Stomach (tissue), 8 donors: ENCODE measurements at regions not wholly inside any gene's neighbourhood (a gene's known extent, or its start where the extent isn't known, plus 50 kb on each side); places are given as distances from the start of the nearest gene placed in this dataset.
A peak's percentile ranks its signal among the peaks of the same experiment; 100 is the strongest.

Source experiments
- DNase-seq, 2 donors: peaks; one replicate each; pipeline versions ENCODE4 v3.0.0 to v3.0.0-alpha.2; 2013 to 2019
- H3K27ac ChIP-seq, 5 donors: fragments of 200-600 bp in 4 of 5; sonication (generic) in 4 of 5; one replicate each; pipeline ENCODE4 v1.5.1; 2013 to 2019; ENCODE audit warnings: mild to moderate bottlenecking in 1 of 5, moderate library complexity in 1 of 5
- H3K27me3 ChIP-seq, 3 donors: fragments of 200-600 bp; sonication (generic); one replicate each; pipeline ENCODE4 v1.5.1; 2017 to 2019; ENCODE audit warnings: mixed run types in 1 of 3
- H3K36me3 ChIP-seq, 4 donors: fragments of 200-600 bp; sonication (generic); 1 replicate in 3 of 4; 2 replicates in 1 of 4; pipeline ENCODE4 v1.5.1; 2016 to 2019
- H3K4me1 ChIP-seq, 4 donors: fragments of 200-600 bp; sonication (generic); one replicate each; pipeline ENCODE4 v1.5.1; 2016 to 2019
- H3K4me3 ChIP-seq, 4 donors: fragments of 200-600 bp; sonication (generic) in 3 of 4; one replicate each; pipeline ENCODE4 v1.5.1; 2016 to 2019; ENCODE audit warnings: mild to moderate bottlenecking in 1 of 4
- H3K9me3 ChIP-seq, 4 donors: fragments of 200-600 bp; sonication (generic); one replicate each; pipeline ENCODE4 v1.5.1; 2016 to 2019
- EP300 ChIP-seq: sonication (generic); formaldehyde crosslinking; IDR thresholded peaks from one replicate; pipeline ENCODE4 v1.6.1; 2017; ENCODE audit warnings: antibody characterized with exemption
- POLR2A ChIP-seq, 4 donors: fragments of 450-650 bp; IDR thresholded peaks; one replicate each; pipeline ENCODE4 v1.6.1; 2016; ENCODE audit warnings: antibody characterized with exemption in 4 of 4, control low read depth in 2 of 4, mild to moderate bottlenecking in 1 of 4, moderate library complexity in 1 of 4
- POLR2AphosphoS5 ChIP-seq, 3 donors: sonication (generic); formaldehyde crosslinking; IDR thresholded peaks; one replicate each; pipeline ENCODE4 v1.6.1; 2016; ENCODE audit warnings: antibody characterized with exemption in 3 of 3
- WGBS, 5 donors: extraction: QIAGEN DNeasy Blood & Tissue Kit in 3 of 5; methylation state at CpG; one replicate each; pipeline versions ENCODE4 v1.1.5 to v1.1.7; 2013 to 2018; 5-methylcytosine and 5-hydroxymethylcytosine counted together
- intact Hi-C: fragments of 100-400 bp; cut with DNase I; formaldehyde crosslinking; loops from one replicate; pipeline ENCODE4 v1.15.1; 2023; ENCODE audit warnings: low total_unique reads
- TF ChIP-seq, protein P1 (sequence below), 7 experiments: fragments of 450-650 bp in 4 of 7; fragments of 200-600 bp in 3 of 7; sonication (generic) in 3 of 7; IDR thresholded peaks; one replicate each; pipeline ENCODE4 v1.5.1; 2016 to 2019; ENCODE audit warnings: antibody characterized with exemption in 7 of 7, control low read depth in 2 of 7, mild to moderate bottlenecking in 1 of 7
- donor health status: healthy with polysubstance abuse.
- donor health status: Bipolar disorder and iron deficiency.
- donor health status: healthy.

DNA sequence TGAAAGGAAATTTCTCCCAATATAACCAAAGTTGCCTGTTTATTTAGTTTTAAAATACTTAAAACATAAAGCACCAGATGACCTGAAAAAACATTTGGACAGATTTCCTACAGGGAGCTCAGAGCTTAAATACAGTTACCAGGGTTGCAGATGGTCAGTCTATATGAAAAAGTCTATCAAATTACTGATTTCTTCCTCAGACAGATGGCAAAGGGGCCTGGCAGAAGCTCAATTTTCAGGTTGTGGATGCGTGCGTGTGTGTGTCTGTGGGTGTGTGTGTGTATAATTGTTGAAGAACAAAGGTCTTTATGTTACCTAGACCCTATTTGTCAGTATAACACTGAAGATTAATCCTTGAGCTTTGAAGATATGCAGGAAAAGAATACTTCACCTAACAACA is 169.4 kb downstream of the MAD2L1 start:
- no peaks in the 10 kb centered on the region for H3K36me3 ChIP-seq
- DNase-seq = peak in 1 of 2 donors; percentile 22
- TF ChIP-seq, protein P1, sequence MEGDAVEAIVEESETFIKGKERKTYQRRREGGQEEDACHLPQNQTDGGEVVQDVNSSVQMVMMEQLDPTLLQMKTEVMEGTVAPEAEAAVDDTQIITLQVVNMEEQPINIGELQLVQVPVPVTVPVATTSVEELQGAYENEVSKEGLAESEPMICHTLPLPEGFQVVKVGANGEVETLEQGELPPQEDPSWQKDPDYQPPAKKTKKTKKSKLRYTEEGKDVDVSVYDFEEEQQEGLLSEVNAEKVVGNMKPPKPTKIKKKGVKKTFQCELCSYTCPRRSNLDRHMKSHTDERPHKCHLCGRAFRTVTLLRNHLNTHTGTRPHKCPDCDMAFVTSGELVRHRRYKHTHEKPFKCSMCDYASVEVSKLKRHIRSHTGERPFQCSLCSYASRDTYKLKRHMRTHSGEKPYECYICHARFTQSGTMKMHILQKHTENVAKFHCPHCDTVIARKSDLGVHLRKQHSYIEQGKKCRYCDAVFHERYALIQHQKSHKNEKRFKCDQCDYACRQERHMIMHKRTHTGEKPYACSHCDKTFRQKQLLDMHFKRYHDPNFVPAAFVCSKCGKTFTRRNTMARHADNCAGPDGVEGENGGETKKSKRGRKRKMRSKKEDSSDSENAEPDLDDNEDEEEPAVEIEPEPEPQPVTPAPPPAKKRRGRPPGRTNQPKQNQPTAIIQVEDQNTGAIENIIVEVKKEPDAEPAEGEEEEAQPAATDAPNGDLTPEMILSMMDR (IDR thresholded peaks at IDR 0.05) = no peak
- TF ChIP-seq POLR2A (IDR thresholded peaks at IDR 0.05) (no peak), POLR2AphosphoS5 (IDR thresholded peaks at IDR 0.05) (no peak), EP300 (no peak)
- no peaks in the 10 kb centered on the region for H3K4me1 ChIP-seq
- H3K27ac ChIP-seq = no peak overlapping the region
- intact Hi-C loops = no loop called here
- 61 to 68% (median 66%) methylated on average over 2 of the region's 2 CpGs for WGBS, 5 donors
- no peaks in the 10 kb centered on the region for H3K27me3 ChIP-seq
- H3K4me3 ChIP-seq = no peak overlapping the region
- H3K9me3 ChIP-seq = no peaks in the 10 kb centered on the region

DNA sequence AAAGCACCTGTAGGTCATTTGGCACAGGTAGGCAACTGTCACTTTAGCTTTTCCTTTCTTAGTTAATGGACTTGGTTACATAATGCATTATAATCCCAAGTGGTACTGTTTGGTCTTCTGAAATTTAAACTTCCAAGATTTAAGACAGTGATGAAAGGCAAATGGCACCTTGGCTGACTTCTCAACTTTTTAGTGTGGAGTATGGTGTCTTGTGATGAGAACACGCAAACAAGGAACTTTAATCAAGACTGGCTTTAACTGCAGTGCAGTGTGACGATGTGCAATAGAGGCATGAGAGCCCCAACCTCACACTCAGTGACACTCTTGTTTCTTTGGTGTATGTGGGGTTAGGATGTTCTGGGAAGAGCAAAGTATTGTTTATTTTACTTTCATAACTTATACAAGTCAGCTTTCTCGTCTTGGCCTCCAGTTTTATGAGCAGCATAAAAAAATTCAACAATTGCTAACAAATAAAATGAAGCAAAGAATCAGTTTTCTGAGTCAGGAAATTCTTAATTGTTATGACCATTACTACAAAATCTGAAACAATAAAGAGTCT is 171.9 kb downstream of the MAD2L1 start:
- Histone ChIP-seq H3K4me1 (no peaks in the 10 kb centered on the region), H3K9me3 (no peaks in the 10 kb centered on the region), H3K4me3 (no peak overlapping the region), H3K36me3 (no peaks in the 10 kb centered on the region), H3K27ac (peak overlapping the region in 1 of 5 donors; percentile 37), H3K27me3 (no peaks in the 10 kb centered on the region)
- intact Hi-C loops = no loop called here
- 60 to 79% (median 73%) methylated on average over 3 of the region's 3 CpGs for WGBS, 5 donors
- TF ChIP-seq, protein P1 (IDR thresholded peaks at IDR 0.05) = no peak
- peak in 1 of 3 donors; percentile 22 for TF ChIP-seq POLR2AphosphoS5 (IDR thresholded peaks at IDR 0.05)
- peak in 1 of 2 donors; percentile 47 for DNase-seq

DNA sequence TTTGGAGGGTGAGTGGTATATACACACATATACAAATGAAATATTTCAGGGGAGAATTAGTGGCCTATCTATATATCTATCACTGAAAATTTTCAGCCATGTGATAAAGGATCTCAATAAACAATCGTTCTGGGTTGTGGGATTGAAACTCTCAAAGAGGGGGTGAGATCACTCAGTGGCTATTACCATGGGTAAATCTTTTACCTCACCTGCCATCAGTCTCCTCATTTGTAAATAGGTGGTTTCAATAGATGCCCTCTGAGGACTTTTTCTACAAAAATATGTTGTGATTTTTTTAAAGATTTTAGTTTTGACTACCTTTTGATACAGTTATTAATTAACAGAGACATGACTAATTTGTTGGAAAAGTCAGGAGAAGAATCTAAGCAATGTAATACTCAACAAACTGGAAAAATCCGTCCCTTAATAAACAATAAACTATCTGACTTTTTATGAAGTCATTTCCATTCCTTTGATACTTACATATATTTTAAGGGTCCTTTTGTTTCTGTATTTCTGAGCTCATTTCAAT is 192.8 kb downstream of the MAD2L1 start:
- intact Hi-C loops = no loop called here
- no peaks in the 10 kb centered on the region for H3K36me3 ChIP-seq
- 63 to 80% (median 68%) methylated on average over 2 of the region's 2 CpGs for WGBS, 5 donors
- no peaks in the 10 kb centered on the region for H3K9me3 ChIP-seq
- no peaks in the 10 kb centered on the region for H3K4me1 ChIP-seq
- H3K27ac ChIP-seq = no peak overlapping the region
- H3K4me3 ChIP-seq = no peak overlapping the region
- H3K27me3 ChIP-seq = no peaks in the 10 kb centered on the region
- TF ChIP-seq, protein P1 (IDR thresholded peaks at IDR 0.05) = no peak
- TF ChIP-seq POLR2A (IDR thresholded peaks at IDR 0.05) = no peak
- DNase-seq = no peak

DNA sequence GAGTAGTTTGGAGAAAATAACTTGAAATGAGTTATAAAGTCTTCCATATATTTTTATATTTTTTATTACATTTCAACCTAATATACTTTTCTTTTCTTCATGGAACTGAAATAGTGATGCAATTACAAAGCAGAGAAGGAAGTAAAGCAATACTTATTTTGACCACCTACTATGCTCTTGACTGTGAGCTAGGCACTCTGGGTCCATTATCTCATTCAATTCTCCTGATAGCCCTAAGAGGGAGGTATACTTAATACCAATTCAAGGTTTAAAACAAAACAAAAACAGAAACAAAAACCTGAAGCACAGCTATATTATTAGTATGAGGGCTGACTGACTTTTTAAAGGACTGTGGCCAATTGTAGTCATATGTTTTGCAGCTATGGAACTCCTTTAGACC is 193.5 kb downstream of the MAD2L1 start:
- Histone ChIP-seq H3K27ac (no peak overlapping the region), H3K36me3 (no peaks in the 10 kb centered on the region), H3K4me1 (no peaks in the 10 kb centered on the region), H3K4me3 (no peak overlapping the region), H3K9me3 (no peaks in the 10 kb centered on the region), H3K27me3 (no peaks in the 10 kb centered on the region)
- TF ChIP-seq EP300 = no peak
- no peak for TF ChIP-seq POLR2A (IDR thresholded peaks at IDR 0.05)
- no peak for TF ChIP-seq POLR2AphosphoS5 (IDR thresholded peaks at IDR 0.05)
- no peak for DNase-seq
- intact Hi-C loops = no loop called here

DNA sequence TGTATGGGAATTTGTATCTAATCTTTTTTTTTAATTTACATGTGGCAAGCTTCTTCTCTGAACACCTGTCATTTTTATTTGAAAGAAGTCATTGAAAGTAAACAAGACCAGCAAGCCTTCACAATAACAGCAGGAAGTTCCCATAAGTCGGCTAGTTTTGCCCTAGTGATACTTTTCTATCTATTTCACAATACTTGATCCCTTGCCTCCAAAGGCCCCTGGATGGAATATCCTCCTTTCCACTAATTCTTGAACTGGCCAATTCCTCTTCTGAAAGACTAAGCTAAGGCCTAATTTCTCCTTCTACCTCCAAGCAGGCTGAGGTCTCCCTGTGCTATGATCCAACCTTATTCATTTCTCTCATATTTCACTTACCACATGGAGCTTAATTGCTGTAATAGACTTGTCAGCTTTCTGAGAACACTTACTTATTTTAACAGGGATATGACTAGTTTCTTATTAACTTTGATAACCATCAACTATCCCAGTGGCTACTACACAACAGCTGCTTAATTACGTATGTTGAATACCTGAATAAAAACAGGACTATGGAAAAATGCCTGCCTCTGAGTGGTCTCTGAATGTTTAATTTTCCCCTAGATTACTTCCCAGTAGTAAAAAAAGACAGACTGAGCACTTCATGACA is 194.2 kb downstream of the MAD2L1 start:
- H3K27me3 ChIP-seq = no peaks in the 10 kb centered on the region
- no peak for DNase-seq
- H3K36me3 ChIP-seq = no peaks in the 10 kb centered on the region
- H3K4me1 ChIP-seq = no peaks in the 10 kb centered on the region
- no peak overlapping the region for H3K4me3 ChIP-seq
- no peaks in the 10 kb centered on the region for H3K9me3 ChIP-seq
- H3K27ac ChIP-seq = no peak overlapping the region
- intact Hi-C loops = no loop called here
- TF ChIP-seq POLR2AphosphoS5 (IDR thresholded peaks at IDR 0.05) = no peak
- TF ChIP-seq, protein P1 (IDR thresholded peaks at IDR 0.05) = no peak
- TF ChIP-seq EP300 = no peak
- no peak for TF ChIP-seq POLR2A (IDR thresholded peaks at IDR 0.05)
- WGBS, 5 donors = 43 to 67% (median 54%) methylated on average over 2 of the region's 2 CpGs
